Skin epidermis (tissue), 12 donors: ENCODE measurements at regions not wholly inside any gene's neighbourhood (a gene's known extent, or its start where the extent isn't known, plus 50 kb on each side); places are given as distances from the start of the nearest gene placed in this dataset.

Source experiments
- H3K27ac ChIP-seq, 21 experiments: fragments of 200-600 bp; sonication (generic) in 11 of 21; one replicate each; pipeline ENCODE4 v1.5.0; 2020; ENCODE audit warnings: mild to moderate bottlenecking in 3 of 21, inconsistent platforms in 2 of 21, moderate library complexity in 2 of 21
- H3K4me3 ChIP-seq, 7 experiments: fragments of 200-600 bp; sonication (generic) in 2 of 7; one replicate each; pipeline ENCODE4 v1.5.0; 2020; ENCODE audit warnings: inconsistent platforms in 2 of 7, mild to moderate bottlenecking in 2 of 7, moderate library complexity in 1 of 7

GRCh38 chr5:3729631-3730030, 134.0 kb downstream of the IRX1 start:
- Histone ChIP-seq H3K4me3 (no peak overlapping the region), H3K27ac (no peak overlapping the region)

GRCh38 chr5:3734632-3735031, 139.0 kb downstream of the IRX1 start:
- Histone ChIP-seq H3K4me3 (no peak overlapping the region), H3K27ac (no peak overlapping the region)

GRCh38 chr5:3736466-3736865, 140.8 kb downstream of the IRX1 start:
- H3K27ac ChIP-seq, result no peak overlapping the region
- H3K4me3 ChIP-seq, result no peak overlapping the region

GRCh38 chr5:3736926-3737325, 141.3 kb downstream of the IRX1 start:
- H3K27ac ChIP-seq, result no peak overlapping the region
- H3K4me3 ChIP-seq, result no peak overlapping the region

GRCh38 chr5:3738919-3739318, 143.3 kb downstream of the IRX1 start:
- H3K4me3 ChIP-seq, result no peak overlapping the region
- no peak overlapping the region for H3K27ac ChIP-seq

- Histone ChIP-seq H3K27ac (peak overlapping the region in 8 of 21 experiments; percentile 29 to 70 (median 54)), H3K4me3 (no peak overlapping the region)
Observed at GRCh38 chr5:3740546-3741373, 145.1 kb downstream of the IRX1 start.

GRCh38 chr5:3741374-3741770, 145.7 kb downstream of the IRX1 start:
- H3K4me3 ChIP-seq, result no peak overlapping the region
- no peak overlapping the region for H3K27ac ChIP-seq

GRCh38 chr5:3742750-3743149, 147.1 kb downstream of the IRX1 start:
- Histone ChIP-seq H3K27ac (no peak overlapping the region), H3K4me3 (no peak overlapping the region)

GRCh38 chr5:3751846-3752245, 156.2 kb downstream of the IRX1 start:
- H3K4me3 ChIP-seq, result no peak overlapping the region
- H3K27ac ChIP-seq, result no peak overlapping the region

- Histone ChIP-seq H3K4me3 (no peak overlapping the region), H3K27ac (no peak overlapping the region)
Observed at GRCh38 chr5:3778000-3778550, 182.4 kb downstream of the IRX1 start.

- H3K4me3 ChIP-seq, result no peak overlapping the region
- H3K27ac ChIP-seq, result no peak overlapping the region
Observed at GRCh38 chr5:3778945-3779344, 183.3 kb downstream of the IRX1 start.

- H3K4me3 ChIP-seq, result no peak overlapping the region
- no peak overlapping the region for H3K27ac ChIP-seq
Observed at GRCh38 chr5:3780278-3780677, 184.6 kb downstream of the IRX1 start.

- no peak overlapping the region for H3K4me3 ChIP-seq
- H3K27ac ChIP-seq, result no peak overlapping the region
Observed at GRCh38 chr5:3780907-3781306, 185.3 kb downstream of the IRX1 start.

GRCh38 chr5:3784854-3785253, 189.2 kb downstream of the IRX1 start:
- no peak overlapping the region for H3K27ac ChIP-seq

GRCh38 chr5:3786165-3786564, 190.5 kb downstream of the IRX1 start:
- H3K27ac ChIP-seq, result no peak overlapping the region
- no peak overlapping the region for H3K4me3 ChIP-seq

More at GRCh38 chr5:3784854-3785253, 189.2 kb downstream of the IRX1 start:
- no peak overlapping the region for H3K4me3 ChIP-seq

GRCh38 chr5:3786891-3787430, 191.3 kb downstream of the IRX1 start:
- H3K27ac ChIP-seq, result no peak overlapping the region
- no peak overlapping the region for H3K4me3 ChIP-seq

- no peak overlapping the region for H3K4me3 ChIP-seq
- H3K27ac ChIP-seq, result no peak overlapping the region
Observed at GRCh38 chr5:3787604-3788003, 192.0 kb downstream of the IRX1 start.

GRCh38 chr5:3789519-3790193, 194.0 kb downstream of the IRX1 start:
- no peak overlapping the region for H3K4me3 ChIP-seq
- no peak overlapping the region for H3K27ac ChIP-seq

- Histone ChIP-seq H3K27ac (no peak overlapping the region), H3K4me3 (no peak overlapping the region)
Observed at GRCh38 chr5:3793162-3793561, 197.5 kb downstream of the IRX1 start.

- no peak overlapping the region for H3K27ac ChIP-seq
- H3K4me3 ChIP-seq, result no peak overlapping the region
Observed at GRCh38 chr5:3794611-3795010, 199.0 kb downstream of the IRX1 start.

GRCh38 chr5:3796736-3797135, 201.1 kb downstream of the IRX1 start:
- Histone ChIP-seq H3K27ac (no peak overlapping the region), H3K4me3 (no peak overlapping the region)
